HUES64 (cell line): ENCODE measurements at regions not wholly inside any gene's neighbourhood (a gene's known extent, or its start where the extent isn't known, plus 50 kb on each side); places are given as distances from the start of the nearest gene placed in this dataset.

Source experiments
- H3K27ac ChIP-seq: 2 replicates; pipeline ENCODE4 v1.7.0; 2013; ENCODE audit warnings: low read depth, low read length, inconsistent platforms
- H3K27me3 ChIP-seq: 2 replicates; pipeline ENCODE4 v1.6.1; 2013; ENCODE audit warnings: mild to moderate bottlenecking, low read length; ENCODE audit not compliant: insufficient read depth
- H3K36me3 ChIP-seq: 2 replicates; pipeline ENCODE4 v1.6.1; 2013; ENCODE audit warnings: mild to moderate bottlenecking, low read length; ENCODE audit not compliant: insufficient read depth
- H3K4me1 ChIP-seq: 2 replicates; pipeline ENCODE4 v1.6.1; 2013; ENCODE audit warnings: mild to moderate bottlenecking, low read length, moderate library complexity; ENCODE audit not compliant: insufficient read depth
- H3K4me3 ChIP-seq: 2 replicates; pipeline ENCODE4 v1.5.1; 2013; ENCODE audit warnings: mild to moderate bottlenecking, low read length, moderate library complexity
- H3K9ac ChIP-seq: 2 replicates; pipeline ENCODE4 v1.6.1; 2013; ENCODE audit warnings: mild to moderate bottlenecking, low read depth, low read length
- H3K9me3 ChIP-seq: 2 replicates; pipeline ENCODE4 v1.6.1; 2013; ENCODE audit warnings: low read depth, low read length; ENCODE audit not compliant: insufficient read depth
- WGBS: fragments of 150-250, 120-280 bp; methylation state at CpG from one replicate; pipeline ENCODE4 v1.1.7; 2013; ENCODE audit warnings: missing lambda C conversion rate; 5-methylcytosine and 5-hydroxymethylcytosine counted together

DNA sequence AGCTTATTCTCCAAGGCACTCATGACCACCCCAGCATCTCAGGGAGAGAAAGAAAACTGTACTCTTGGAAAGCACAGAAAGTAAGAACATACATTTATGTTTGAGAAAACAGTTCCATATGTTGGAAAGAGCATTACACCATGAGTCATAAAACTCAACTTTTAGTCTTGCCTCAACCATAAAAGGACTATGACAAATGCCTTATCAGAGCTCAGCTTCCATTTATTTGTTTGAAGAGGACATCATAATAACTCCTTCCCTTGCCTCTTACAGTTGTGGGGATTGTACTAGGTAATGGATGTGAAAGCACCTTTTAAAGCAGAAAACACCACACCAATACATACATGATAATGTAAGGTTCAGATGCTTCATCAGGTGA lies 370.8 kb downstream of the LNPK start:
- Histone ChIP-seq H3K9me3 (0 out of 2 replicates have a peak, but pooled peaks cover 3% of the 10 kb centered on the region), H3K36me3 (no peaks in the 10 kb centered on the region), H3K9ac (no peak overlapping the region), H3K4me1 (no peaks in the 10 kb centered on the region), H3K27ac (no peak overlapping the region), H3K4me3 (no peak overlapping the region), H3K27me3 (no peaks in the 10 kb centered on the region)

DNA sequence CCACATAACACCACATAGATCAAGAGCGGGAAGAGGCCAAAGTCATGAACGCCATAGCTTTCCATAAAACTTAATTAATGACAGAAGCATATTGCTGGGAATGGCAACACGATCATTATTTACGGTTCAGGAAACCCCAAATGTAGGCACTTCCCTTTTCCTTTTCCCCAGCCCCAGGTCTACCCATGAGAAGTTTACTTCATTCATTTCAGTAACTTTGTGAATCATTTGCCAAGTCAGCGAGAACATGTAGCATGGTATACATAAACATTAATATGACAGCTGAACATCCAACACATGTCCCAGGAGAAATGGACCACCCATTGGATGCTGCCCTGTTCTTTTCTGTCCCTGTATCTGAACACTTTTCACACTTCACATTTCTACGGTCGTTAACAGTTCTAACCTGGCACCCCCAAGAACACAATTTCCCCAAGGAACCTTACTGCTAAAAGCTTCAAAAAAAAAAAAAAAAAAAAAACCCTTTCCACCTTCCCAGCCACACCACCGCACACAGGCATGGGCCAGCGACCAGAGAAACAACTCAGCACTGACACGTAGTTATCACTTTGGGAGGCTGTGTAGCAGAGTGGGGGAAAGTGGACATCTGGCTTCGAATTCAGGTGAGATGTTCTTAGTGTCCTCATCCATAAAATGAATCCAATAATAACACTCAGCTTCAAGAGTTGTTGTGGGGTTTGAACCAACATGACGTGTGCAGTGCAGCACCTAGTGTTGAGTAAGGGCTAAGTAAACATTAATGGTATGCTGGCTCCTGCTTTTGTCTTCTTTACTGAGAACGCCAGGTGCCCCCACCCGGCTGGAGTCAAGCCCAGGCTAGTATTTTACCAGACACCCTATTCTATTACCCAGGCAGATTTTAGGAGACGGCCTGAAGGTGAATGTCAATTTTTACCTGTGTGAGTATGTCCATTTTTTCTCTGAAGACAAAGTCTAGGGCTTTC lies 371.5 kb downstream of the LNPK start:
- Histone ChIP-seq H3K27ac (no peak overlapping the region), H3K27me3 (no peaks in the 10 kb centered on the region), H3K9me3 (0 out of 2 replicates have a peak, but pooled peaks cover 3% of the 10 kb centered on the region), H3K9ac (no peak overlapping the region), H3K4me1 (no peaks in the 10 kb centered on the region), H3K36me3 (no peaks in the 10 kb centered on the region), H3K4me3 (no peak overlapping the region)
- 88% methylated on average over 14 of the region's 15 CpGs for WGBS

DNA sequence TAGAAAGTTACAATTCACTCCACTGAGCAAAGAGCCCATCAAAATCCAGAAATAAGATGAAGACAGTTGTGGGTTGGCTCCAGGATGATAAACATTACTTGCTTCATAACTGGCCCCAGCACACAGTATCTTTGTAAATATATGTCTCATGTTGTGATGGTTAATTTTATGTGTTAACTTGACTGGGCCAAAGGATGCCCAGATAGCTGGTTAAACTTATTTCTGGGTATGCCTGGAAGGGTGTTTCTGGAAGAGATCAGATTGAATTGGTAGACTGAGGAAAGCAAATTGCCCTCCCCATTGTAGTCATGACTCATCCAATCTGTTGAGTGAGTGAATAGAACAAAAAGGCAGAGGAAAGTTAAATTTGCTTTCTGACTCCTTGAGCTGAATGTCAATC lies 373.8 kb downstream of the LNPK start:
- no peaks in the 10 kb centered on the region for H3K27me3 ChIP-seq
- no peak overlapping the region for H3K4me3 ChIP-seq
- H3K27ac ChIP-seq = no peak overlapping the region
- no peaks in the 10 kb centered on the region for H3K36me3 ChIP-seq
- 0 out of 2 replicates have a peak, but pooled peaks cover 3% of the 10 kb centered on the region for H3K9me3 ChIP-seq
- no peak overlapping the region for H3K9ac ChIP-seq
- peaks cover 10% of the 10 kb centered on the region; the same call in 1 of the 2 replicates for H3K4me1 ChIP-seq

DNA sequence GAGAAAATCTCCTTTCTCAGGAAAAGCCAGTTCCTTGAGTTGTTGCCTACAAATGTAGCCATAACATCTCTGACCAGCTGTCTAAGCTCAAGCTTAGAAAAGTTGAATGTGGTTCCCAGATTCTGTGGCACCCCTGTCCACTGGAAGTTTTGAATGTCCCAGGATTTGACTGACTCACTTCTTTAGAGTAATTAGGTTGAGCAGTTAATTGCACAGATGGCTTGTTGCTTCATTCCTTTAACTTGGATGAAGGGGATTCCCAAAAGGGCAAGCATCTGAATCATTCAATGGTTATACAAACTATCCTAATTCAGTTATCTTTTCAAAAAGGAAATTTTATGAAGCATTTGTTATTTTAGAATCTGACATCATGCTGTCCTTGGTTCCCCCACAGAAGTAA lies 374.7 kb downstream of the LNPK start:
- H3K9me3 ChIP-seq = 0 out of 2 replicates have a peak, but pooled peaks cover 3% of the 10 kb centered on the region
- H3K4me1 ChIP-seq = peaks cover 10% of the 10 kb centered on the region; the same call in 1 of the 2 replicates
- H3K36me3 ChIP-seq = no peaks in the 10 kb centered on the region
- H3K9ac ChIP-seq = no peak overlapping the region
- H3K27ac ChIP-seq = no peak overlapping the region
- no peak overlapping the region for H3K4me3 ChIP-seq
- no peaks in the 10 kb centered on the region for H3K27me3 ChIP-seq

DNA sequence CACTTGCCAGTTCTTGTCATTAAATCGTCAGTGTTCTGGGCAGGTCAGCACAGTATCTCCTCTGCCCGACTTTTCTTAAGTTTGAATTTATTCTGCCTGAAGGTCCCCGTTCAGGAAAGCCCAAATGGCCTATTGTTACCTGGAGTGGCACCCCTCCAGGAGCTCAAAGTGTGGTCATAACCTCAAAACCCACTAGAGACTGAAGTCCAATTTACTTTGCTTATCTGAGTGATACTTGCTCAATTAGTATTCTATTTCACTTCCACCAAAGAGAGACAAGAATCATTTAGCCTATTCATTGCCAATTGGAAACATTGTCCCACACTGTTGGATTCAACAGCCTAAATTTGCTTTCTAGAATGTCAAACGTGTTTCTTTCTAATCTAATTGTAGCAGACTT lies 375.3 kb downstream of the LNPK start:
- no peaks in the 10 kb centered on the region for H3K27me3 ChIP-seq

DNA sequence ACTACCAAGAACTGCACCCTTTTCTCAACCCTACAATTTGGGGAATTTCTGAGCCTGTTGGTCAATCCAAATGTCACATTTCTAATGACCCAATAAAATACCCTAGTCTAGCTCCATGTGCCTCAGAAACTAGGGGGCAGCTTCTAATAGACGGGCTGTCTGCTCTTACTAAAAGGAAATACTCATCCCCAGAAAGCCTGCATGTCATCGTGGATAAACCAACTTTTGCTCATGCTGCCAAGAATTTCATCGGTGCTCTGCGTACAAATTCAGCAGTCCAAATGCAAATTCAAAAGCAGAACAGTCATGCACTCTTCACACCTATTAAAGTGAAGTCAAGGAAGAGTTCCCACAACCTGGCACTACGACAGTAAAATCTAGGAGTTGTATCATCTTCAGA lies 377.3 kb downstream of the LNPK start:
- peaks cover 10% of the 10 kb centered on the region; the same call in 1 of the 2 replicates for H3K4me1 ChIP-seq
- H3K36me3 ChIP-seq = no peaks in the 10 kb centered on the region
- WGBS = 93% methylated on average over 5 of the region's 5 CpGs
- no peaks in the 10 kb centered on the region for H3K27me3 ChIP-seq
- 0 out of 2 replicates have a peak, but pooled peaks cover 3% of the 10 kb centered on the region for H3K9me3 ChIP-seq
- H3K27ac ChIP-seq = no peak overlapping the region
- H3K4me3 ChIP-seq = no peak overlapping the region
- H3K9ac ChIP-seq = no peak overlapping the region

More for the DNA sequence above, 375.3 kb downstream of the LNPK start:
- no peak overlapping the region for H3K27ac ChIP-seq
- 84% methylated on average over 4 of the region's 4 CpGs for WGBS
- H3K36me3 ChIP-seq = no peaks in the 10 kb centered on the region
- H3K9ac ChIP-seq = no peak overlapping the region
- 0 out of 2 replicates have a peak, but pooled peaks cover 3% of the 10 kb centered on the region for H3K9me3 ChIP-seq
- H3K4me1 ChIP-seq = peaks cover 10% of the 10 kb centered on the region; the same call in 1 of the 2 replicates
- H3K4me3 ChIP-seq = no peak overlapping the region

DNA sequence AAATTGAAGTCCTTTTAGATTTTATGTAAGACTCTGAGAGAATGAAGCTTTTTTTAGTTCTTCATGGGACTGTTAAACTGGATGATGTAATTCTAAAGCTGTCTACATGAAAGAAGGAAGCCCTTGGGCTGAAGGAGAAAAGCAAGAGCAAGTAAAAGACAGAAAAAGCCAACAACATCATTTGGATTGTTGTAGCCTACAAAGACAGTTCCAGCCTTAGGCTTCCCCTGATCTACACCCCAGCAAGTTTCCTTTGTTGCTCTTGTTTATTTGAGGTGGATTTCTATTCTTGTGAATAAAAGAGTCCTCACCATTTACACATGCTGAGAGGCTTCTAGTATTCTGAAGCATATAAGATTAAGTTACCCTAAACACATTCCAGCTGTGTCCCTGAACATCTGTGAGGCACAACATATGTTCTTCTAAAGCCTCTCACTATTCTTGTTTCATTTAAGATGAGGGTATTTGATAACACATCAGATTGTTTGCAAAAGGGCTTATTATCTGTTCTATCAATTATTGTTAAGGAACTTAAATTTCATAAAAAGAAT lies 377.8 kb downstream of the LNPK start:
- H3K4me1 ChIP-seq = peaks cover 10% of the 10 kb centered on the region; the same call in 1 of the 2 replicates
- no peaks in the 10 kb centered on the region for H3K36me3 ChIP-seq
- H3K27ac ChIP-seq = peak overlapping the region; percentile 42; the same call in 1 of the 2 replicates
- H3K9ac ChIP-seq = no peak overlapping the region
- H3K4me3 ChIP-seq = no peak overlapping the region
- no peaks in the 10 kb centered on the region for H3K27me3 ChIP-seq
- H3K9me3 ChIP-seq = 0 out of 2 replicates have a peak, but pooled peaks cover 3% of the 10 kb centered on the region

DNA sequence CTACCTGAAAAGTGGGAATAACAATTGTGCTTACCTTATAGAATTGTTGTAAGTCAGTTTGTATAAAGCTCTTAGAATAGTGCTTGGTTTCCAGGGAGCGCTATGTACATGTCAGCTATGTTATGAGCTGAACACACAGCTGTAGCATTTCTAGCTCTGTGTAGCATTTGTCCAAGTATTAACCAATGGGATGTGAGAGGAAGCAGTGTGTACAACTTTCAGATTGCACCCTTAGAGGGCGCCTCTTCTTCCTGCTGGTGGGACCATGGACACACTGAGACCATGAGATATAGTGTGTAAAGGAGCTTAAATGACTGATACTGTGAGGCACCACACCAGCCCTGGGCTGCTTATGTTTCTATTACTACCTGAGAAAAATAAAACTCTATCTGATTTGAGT lies 380.2 kb downstream of the LNPK start:
- H3K36me3 ChIP-seq = no peaks in the 10 kb centered on the region
- WGBS = 88% methylated on average over 2 of the region's 2 CpGs
- H3K27me3 ChIP-seq = no peaks in the 10 kb centered on the region
- H3K9ac ChIP-seq = no peak overlapping the region
- no peaks in the 10 kb centered on the region for H3K9me3 ChIP-seq
- no peak overlapping the region for H3K27ac ChIP-seq
- H3K4me1 ChIP-seq = peaks cover 10% of the 10 kb centered on the region; the same call in 1 of the 2 replicates
- no peak overlapping the region for H3K4me3 ChIP-seq

DNA sequence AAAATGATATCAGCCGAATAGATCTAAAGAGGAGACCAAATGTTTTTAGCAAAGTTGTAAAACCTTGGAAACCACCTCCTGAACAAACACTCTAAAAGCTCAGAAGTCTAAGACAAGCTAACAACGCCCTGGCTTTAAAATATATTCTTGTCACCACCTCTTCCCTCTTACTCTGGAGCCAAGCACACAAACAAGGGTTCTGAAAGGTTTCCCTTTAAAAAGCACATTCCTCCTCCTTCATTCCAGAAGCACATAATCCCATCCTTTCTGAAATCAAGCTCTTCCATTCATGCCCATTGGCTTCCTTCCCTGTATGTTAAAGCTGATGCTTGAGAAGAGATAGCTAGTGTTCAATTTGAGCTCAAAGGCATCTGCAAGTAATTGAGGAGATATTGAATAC lies 382.0 kb downstream of the LNPK start:
- WGBS = 84% methylated on average over 2 of the region's 2 CpGs
- no peak overlapping the region for H3K4me3 ChIP-seq
- no peak overlapping the region for H3K27ac ChIP-seq
- peaks cover 10% of the 10 kb centered on the region; the same call in 1 of the 2 replicates for H3K4me1 ChIP-seq
- H3K9me3 ChIP-seq = no peaks in the 10 kb centered on the region
- no peaks in the 10 kb centered on the region for H3K36me3 ChIP-seq
- no peak overlapping the region for H3K9ac ChIP-seq
- H3K27me3 ChIP-seq = no peaks in the 10 kb centered on the region

DNA sequence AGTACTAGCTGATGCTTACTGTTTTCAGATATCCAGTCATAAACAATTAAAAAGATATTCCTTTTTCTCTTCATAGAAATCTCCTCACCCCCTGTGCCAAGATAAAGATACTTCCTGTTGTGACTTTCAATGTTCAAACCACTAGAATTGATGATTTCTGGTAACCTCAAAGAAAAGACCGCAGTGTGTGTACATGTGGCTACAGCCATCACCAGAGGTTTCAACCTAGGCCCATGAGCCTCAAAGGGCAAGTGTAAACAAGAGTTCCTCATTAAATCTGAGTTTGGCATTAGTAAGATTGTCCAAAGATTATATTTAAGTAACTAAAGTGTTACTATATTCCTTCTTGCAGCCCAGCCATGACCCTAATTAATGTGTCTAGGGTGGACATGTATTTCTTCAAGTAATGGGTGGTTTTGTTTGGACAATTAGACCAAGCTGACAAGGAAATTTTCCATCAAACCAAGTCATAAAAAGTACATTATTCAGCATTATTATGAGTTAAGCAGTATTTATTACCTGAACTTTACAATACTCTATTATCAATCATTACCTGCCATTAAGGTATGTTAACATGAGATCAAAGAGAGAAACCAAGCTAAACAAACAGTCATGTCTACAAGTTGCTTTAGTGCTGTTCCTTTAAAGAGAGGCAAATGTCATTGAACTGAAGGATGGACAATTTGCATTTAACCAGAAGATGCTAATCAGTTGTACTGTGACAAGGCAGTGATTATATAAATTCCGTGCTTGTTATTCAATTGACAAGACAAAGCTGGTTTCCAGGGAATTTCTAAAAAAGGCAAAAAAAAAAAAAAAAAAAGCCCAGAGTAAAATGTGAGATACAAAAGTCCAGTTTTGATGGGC lies 382.7 kb downstream of the LNPK start:
- Histone ChIP-seq H3K27me3 (no peaks in the 10 kb centered on the region), H3K27ac (no peak overlapping the region), H3K36me3 (no peaks in the 10 kb centered on the region), H3K9me3 (no peaks in the 10 kb centered on the region), H3K4me3 (no peak overlapping the region), H3K9ac (no peak overlapping the region), H3K4me1 (peaks cover 6% of the 10 kb centered on the region; the same call in 1 of the 2 replicates)
- 89% methylated on average over 2 of the region's 2 CpGs for WGBS

DNA sequence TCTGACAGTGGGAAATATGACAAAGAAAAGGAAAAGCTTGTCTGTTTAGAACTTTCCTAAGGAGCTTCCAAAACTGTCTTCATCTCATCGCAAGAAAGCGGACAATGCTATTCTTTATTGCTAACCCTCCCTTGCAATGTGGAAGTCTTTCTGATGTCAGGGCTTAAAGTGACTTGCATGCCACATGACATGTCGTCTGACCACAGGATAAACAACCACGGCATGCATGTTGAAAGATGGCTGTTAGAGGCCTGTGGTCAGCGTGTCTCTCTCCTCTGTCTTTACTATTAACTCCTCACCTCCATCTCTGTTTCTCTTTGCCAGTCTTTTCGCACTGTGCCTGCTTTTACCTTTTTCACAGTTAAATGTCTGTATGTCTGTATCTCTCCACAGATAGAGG lies 389.8 kb downstream of the LNPK start:
- Histone ChIP-seq H3K4me3 (no peak overlapping the region), H3K27me3 (no peaks in the 10 kb centered on the region), H3K36me3 (no peaks in the 10 kb centered on the region), H3K27ac (no peak overlapping the region), H3K9ac (no peak overlapping the region), H3K9me3 (no peaks in the 10 kb centered on the region), H3K4me1 (no peaks in the 10 kb centered on the region)
- 94% methylated on average over 6 of the region's 6 CpGs for WGBS
